Pons (tissue), 1 donor: ENCODE measurements at regions not wholly inside any gene's neighbourhood (a gene's known extent, or its start where the extent isn't known, plus 50 kb on each side); places are given as distances from the start of the nearest gene placed in this dataset.

Experiments used
- DNase-seq: peaks from one replicate; pipeline ENCODE4 v3.0.0-alpha.2; 2016; ENCODE audit warnings: low spot score

DNA sequence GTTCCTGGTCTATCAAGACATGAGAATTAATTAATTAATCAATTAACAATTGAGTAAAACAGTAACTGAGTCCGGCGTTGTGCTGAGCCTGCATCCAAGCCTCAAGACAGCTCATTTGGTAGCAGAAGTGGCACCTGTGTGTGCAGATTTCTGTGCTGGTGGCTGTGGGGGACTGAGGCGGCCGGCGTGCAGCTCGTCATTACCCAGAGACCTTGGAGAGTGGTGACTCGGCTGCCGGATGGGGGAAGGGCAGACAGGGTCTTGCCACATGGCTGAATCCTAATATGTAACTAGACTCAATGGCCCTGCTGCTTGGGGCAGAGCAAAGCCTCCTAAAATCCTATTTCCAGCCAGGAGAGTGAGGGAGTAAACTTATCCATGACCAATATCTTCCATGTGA is 510.2 kb downstream of the TCERG1L start:
- DNase-seq = no peak

DNA sequence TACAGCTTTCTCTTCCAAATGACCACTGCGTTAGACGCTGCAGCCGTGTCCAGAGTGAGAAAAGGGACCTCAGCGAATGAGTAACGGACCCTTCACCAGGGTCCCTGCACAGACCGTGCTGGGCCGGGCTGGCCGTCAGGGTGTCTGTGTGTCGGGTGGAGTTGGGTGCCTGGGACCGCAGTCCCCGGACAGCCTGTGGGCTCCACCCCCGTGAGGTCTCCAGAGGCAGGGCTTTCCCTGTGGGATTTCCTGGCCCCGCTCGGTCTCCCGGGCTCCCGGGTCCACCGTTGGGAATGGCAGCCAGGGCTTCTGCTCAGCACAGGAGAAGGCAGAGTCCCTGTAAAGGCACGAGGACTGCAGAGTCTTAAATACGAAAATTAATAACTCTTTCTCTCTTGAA is 509.7 kb downstream of the TCERG1L start:
- no peak for DNase-seq

DNA sequence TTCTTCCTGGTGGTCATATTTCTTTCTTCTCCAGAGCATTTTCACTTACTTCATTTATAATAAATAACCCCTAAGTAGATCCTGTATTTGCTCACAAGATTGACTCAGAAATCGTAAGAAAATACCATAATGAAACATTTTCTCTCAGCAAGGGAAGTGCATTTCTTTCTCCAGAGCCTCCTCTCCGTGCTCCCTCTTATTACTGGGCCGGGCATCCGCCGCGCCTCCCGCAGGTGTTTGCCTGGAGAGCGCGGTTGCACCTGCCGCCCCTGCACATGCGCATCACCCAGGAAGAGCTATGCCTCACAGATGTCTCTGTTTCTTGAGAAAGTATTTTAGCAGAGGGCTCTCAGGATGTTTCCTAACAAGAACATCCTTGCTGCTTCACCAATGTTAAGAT is 509.2 kb downstream of the TCERG1L start:
- no peak for DNase-seq

DNA sequence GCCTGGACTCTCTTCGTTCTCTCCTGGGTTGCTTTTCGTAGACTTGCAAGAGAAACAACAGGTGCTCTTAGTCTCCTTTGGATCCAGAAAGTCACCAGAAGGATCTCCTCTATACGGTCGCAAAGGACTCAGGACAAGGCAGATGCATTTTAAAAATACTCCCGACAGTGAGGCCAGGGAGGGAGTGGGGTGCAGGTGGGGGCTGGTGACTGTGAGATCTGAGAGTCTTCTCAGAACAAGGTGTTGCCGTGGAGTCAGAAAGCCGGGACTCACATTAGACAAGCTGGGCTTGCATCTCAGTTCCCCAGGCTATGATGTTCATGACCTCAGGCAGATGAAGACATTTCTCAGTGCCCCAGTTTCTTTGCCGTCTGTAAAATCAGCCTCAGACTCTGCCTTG is 507.2 kb downstream of the TCERG1L start:
- no peak for DNase-seq

DNA sequence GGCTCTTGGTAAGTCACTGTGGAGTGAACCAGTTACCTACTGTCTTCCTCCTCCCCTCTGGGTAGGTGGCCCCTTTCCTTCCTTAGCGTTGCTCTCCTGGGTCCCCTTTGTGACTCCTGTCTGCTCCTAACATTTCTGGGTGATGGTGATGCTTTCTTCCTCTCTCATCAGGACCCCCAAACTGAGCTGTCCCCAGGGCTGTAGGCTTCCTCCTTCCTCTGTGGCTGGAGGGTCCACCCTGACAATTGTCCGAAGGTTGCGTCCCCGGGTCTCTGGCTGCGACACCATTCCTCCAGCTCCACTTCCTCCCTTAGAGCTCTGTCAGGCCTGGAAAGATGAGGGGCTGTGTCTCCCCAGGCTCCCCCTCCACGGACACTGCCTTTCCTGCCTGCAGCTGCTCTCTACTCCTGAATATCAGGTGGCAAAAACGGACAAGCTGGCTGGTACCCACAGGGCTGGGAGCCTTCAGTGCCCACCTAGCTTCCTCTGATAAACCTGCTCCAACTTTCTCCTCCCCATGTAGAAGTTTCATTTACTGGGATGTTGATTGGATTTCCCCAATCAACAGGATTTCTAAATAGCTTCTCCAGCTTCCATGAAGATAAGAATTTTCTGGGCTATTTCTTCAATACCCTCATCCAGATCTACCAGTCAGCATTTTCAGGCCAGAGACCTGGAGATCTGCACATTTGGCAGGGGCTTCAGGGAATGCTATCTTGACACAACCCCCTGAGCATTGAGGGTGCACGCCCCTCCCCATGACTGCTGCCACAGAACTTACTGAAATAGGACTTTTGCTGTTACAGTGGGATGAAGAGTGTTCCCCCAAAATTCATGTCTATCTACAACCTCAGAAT is 506.5 kb downstream of the TCERG1L start:
- DNase-seq = no peak

DNA sequence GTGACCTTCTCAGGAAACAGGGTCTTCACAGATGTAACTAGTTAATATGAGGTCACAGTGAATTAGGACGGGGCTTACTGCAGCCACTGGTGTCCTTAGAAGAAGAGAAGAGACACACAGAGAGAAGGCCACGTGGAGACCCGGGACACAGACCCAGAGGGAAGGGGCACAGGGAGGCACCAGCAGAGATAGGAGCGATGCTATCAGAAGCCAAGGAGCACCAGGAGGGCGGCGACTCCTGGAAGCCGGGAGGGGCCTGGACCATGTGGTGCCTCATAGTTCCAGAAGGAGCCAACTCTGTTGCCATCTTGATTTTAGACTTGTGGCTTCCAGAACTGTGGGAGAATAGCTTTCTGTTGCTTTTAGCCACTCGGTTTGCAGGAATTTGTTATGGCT is 505.9 kb downstream of the TCERG1L start:
- no peak for DNase-seq

DNA sequence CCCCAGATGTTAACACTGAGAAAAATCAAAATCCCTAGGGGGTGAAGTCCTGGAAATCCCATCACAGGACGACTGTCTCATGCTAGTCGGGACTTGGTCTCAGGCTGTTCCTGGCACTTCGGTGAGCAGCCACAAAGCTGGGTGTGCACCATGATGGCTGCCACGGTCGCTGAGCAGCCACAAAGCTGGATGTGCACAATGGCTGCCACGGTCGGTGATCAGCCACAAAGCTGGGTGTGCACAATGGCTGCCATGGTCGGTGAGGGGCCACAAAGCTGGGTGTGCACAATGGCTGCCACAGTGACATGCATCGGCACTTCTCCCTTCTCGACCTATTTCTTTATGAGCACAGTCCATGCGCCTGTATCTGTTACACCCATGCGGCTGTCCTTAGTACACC is 505.1 kb downstream of the TCERG1L start:
- no peak for DNase-seq

DNA sequence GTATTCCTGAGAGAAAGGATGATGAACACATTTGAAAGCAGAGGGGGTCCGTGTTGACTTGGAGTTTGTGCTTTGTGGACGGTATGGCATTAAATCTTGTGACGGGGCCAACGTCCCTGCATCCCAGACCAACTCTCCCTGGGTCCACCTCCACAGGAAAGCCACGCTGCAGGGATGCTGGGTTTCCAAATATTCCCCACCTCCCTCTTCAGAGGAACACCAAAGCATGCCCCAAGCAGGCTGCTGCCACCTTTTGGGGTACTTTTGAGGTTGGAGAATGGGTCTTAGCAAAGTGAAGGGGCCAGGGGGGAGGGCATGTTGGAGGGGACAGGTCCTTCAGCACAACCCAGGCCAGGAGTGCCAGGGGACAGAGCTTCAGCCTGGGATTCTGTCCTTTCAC is 504.4 kb downstream of the TCERG1L start:
- DNase-seq = no peak

DNA sequence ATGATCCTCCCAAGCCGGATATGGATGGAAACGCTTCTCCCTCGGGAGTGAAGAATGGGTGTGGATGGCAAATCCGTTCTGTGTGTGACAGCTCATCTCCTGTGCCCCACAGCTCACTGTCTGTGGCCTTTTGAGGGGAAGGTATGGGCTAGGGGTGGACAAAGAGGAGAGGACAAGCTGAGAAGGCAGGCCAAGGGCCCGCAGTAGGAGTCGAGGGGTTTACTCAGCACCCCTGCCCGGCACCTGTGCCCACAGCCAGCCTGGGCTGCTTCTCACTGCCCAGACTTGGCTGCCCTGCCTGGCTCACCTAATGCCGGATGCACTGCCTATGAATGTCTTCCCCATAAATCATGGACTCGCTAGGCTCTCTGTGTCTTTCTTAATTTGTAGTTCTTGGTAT is 503.8 kb downstream of the TCERG1L start:
- no peak for DNase-seq

DNA sequence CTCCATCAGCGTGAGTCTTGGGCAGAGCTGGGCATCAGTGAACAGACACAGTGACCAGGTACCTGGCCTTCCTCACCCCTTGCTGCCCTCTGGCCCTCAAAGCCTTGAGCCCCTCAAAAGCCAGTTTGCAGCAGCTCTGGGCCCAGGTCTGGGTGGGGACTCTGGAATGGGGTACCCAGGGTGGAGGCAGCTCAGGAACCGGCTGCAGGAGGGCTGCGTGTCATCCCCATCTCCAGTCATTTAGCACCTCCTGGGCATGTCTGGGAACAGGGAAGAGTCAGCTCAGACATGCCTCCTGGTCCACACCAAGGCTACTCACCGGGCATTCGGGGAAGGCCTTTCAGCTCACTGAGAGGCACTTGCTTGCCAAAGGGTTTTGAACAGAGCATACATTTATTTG is 503.3 kb downstream of the TCERG1L start:
- DNase-seq = no peak

DNA sequence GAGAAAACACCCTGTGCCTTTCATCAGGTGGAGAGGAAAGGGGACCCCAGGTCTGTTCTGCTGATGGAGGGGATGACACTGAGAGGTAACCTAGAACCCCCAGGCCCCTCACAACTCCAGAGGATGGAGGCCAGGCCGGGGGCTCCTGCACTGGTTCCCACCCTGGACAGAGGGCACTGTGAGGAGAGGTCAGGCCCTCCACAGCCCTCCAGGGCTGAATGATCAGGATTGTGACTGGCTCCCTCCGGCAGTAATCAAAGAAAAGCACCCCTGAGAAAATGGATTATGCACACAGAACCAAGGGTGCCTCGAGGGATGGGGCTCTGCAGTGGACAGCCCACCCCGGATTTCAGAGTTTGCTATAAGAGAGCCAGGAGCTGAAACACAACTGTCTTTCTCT is 502.8 kb downstream of the TCERG1L start:
- no peak for DNase-seq

DNA sequence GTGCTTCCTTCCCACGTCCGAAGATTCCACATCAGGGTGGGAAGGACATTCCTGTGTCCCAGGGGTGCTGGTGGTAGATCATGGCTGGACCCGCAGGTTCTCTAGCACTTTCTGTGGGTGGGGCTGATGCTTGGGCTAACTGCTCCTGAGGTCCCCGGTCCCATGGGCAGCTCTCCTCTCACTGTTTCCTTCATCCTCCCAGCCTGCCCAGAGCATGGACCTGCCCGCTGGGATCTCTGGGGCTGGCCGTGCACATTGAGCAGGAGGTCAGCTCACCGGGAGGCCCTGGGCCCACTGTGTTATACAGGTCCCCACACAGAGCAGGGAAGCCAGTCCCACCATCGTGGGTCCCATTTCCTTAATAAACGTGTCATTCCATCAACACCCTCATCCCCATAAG is 502.3 kb downstream of the TCERG1L start:
- DNase-seq = no peak

DNA sequence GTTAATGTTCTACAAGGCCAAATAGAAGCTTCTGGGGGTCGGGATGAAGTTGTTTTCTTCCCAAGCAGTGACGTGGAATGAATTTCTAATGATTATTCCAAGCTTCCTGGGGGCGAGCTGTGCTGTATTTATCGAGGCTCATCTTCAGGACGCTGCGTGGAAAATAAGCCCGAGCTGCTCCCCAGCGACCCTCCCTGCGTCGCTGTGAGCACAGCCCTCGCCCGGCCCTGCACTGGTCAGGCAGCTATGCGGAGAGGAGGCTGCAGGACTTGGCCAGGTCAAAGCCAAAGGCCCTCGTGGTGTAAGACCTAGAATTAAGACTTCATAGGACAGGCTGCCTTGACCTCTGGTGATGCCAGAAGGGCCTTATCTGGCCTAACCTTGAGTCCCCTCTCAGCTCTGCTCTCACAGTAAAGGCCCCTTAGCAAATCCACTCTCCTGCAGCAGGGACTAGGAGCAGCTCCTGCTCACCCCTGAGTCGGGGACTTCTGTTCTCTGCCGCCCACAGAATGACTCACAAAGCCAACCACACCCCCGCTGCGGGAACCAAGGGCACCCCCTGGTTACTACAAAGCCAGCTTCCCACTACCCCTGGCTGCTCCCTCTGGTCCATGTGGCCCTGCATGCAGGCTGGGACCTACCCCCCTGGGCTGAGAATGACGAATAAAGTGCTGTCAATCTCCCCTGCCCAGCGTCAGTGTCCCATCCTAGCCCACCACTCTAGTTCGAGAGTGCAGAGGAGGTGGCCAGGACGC is 501.6 kb downstream of the TCERG1L start:
- DNase-seq = no peak

DNA sequence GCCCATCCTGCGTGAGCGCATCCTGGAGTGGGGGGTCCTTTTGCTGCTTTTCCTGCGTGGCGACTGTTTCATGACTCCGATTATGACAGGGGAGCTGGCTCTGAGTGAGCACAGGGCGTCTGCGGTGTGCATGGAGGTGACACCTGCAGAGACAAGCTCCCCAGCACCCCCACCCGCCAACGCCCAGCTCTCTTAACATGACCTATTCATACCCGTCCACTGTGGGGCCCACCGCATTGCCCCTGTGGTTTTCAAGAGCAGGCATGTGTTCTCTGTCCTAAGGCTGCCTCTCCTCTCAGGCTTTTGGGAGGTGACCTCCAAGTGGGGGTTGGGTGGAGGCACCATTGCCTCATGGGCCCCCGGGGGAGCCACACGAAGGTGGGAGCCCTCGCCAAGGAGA is 500.7 kb downstream of the TCERG1L start:
- no peak for DNase-seq

DNA sequence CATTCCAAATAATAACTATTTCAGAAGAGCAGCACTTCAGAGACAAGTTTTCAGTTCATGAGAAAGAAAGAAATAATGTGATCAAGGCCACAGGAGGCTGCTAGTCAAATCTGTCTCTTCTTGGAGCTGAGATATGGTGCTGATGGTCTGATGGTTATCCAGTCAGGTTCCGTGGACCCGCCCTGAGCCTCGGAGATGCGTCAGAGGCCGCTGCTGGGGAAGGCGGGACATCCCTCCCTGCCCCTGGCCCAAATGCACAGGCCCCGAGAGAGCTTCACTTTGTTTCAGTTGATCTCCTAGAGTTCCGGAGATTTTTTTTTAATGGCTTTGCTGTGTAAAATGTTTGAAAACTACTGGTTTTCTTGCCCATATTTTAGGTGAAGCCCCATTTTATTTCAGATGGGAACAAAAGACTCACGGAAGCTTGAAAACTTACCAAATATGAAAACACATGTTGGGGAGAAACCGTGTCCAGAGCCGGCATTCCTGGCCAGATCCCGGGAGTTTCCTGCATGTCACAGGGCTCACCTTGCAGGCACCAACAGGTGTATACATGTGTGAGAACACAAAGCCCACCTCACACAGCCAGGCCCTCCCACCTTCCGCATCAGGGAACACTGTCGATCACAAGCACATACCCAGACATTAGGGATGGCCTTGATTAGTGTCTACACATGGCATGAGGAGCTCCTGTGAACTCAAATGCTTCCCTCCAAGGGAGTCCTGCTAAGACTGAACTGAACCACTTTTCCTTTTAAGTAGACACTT is 499.0 kb downstream of the TCERG1L start:
- DNase-seq = no peak

DNA sequence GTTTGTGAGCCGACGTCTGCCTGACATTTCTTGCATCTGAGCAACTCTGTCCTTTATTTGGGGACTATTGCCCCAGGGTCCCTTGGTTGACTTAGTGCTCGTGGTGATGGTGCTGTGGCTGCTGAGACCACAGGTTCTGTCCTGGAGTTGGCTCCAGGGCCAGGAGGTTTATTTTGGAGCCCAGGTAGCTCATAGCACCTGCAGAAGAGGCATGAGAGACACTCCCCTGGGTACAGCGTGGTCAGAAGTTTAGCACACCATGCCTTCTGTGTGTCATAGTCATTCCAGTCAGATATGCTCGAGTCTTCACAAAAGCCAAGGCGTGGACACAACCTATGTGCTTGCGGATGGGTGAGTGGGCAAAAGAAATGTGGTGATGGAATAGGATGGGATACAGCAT is 496.9 kb downstream of the TCERG1L start:
- DNase-seq = no peak

DNA sequence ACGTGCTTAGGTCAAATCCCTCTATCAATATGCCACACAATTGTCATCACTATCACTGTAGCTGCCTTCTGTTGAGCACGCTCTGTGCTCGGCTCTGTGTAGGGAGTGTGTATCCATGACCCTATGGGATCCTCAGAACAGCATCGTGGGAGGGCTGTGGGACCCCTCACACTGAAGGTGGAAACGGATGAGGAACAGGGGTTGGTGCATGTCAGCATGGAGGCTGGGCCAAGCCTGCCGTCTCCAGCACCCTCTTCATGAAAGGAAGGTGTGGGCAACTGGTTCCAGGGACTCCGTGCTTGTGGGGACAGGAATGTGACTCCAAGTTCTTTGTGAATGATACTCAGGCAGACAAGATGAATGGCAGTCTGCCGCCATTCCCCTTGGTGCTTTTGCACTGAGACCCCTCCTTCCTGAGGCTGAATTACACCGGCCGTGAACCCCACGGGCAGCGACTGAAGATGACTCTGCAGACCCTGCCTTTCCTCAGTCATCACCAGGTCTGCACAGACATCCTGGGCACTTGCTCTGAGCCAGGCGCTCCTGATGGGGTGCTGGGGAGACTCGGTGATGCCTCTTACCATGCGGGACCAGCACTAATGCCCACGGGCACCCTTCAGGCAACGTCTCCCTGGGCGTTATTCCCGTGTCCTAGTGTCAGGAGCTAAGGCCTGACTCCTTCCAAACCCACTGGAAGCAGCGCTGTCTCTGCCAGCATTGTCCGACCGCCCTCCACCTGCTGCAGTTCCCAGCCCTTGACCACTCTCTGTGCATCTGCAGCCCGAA is 495.2 kb downstream of the TCERG1L start:
- DNase-seq = no peak

DNA sequence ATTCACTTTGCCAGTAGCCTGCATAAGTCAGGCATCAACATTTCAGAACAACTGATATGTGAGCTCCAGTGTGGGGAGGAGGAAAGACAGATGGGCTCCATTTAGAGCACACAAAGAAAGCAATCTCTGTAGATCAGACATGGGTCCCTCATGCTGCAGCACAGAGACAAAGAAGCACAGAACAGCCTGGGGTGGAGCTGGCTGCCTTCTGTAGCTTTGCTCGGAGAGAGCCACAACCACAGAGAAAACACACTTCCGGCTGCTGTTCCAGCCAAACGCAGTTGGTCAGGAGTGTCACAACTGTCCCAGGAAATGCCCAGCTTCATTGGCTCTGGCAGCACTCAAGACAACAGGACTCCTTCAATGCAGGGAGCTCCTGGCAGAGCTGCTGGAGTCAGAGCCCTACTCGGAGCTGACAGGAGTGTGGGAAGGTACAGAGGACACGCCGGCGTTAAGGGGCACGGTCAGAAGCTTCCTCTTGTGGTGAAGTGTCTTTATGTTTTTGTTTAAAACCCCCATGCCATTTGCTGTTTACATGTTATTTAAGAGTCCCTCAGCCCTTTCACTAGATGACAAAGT is 494.4 kb downstream of the TCERG1L start:
- peak; percentile 52 for DNase-seq

DNA sequence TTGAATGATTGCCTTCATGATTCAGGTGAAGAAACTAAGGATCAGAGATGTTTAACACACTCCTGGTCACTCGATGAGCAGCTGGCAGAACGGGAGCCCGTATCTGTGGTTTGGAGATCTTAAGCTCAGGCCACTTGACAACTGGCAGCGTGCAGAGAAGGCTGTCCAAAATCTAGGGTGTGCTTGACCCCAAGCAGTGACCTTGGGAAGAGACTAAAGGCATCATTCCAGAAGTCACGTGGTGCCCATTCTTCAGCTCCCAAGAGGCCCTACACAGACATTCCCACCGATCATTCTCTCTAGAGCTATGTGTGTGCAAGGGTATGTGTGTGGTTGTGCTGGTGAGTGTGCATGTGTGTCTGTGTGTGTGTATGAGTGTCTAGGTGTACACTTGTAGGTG is 493.8 kb downstream of the TCERG1L start:
- DNase-seq = no peak

DNA sequence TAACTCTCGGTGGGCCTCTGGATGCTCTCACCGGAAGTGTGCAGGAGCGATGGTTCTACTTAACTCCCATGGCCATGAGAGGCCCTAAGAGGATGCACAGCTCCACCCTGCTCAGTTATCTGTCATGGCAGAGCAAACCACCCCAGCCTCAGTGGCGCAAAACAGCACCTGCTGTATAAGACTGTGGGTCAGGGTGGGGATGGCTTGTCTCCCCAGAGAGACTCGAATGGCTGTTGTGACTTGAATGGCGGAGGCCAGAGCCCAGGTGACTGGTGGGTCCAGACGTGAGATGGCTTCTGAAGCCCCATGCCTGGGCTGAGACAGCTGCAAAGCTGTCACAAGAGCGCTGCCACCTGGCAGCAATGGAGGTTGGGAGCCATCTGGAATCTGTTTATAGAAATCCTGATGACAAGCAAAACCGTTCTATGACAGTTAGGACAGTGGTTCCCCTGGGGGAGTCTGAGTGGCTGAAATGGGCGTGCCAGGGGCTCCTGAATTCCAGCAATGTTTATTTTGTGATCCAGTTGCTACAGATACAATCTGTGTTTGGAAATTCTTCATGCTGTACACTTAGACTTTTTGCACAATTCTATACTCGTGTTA is 490.5 kb downstream of the TCERG1L start:
- DNase-seq = no peak
